ENCODE measurements at regions not wholly inside any gene's neighbourhood (a gene's known extent, or its start where the extent isn't known, plus 50 kb on each side); places are given as distances from the start of the nearest gene placed in this dataset.

DNA sequence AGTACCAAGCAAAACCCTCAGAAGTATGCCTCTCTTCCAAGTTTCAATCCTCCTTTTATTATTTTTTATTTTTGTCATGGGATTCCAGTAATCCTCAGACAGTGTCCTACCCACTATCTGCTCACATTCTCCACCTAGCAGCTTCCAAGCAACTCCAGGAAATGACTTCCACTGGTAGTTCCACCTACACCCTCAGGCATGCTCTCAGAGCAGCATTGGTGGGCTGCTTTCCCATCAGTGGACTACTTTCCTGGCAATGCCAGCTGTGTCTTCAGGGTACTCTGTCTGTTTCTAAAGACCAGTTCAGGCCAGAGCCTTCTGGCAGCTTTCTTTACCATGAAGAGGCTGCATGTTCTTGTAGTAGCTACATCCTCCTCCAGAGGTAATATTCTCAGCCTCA is 244.0 kb downstream of the HGF start (continued):
- TF ChIP-seq, protein P1, sequence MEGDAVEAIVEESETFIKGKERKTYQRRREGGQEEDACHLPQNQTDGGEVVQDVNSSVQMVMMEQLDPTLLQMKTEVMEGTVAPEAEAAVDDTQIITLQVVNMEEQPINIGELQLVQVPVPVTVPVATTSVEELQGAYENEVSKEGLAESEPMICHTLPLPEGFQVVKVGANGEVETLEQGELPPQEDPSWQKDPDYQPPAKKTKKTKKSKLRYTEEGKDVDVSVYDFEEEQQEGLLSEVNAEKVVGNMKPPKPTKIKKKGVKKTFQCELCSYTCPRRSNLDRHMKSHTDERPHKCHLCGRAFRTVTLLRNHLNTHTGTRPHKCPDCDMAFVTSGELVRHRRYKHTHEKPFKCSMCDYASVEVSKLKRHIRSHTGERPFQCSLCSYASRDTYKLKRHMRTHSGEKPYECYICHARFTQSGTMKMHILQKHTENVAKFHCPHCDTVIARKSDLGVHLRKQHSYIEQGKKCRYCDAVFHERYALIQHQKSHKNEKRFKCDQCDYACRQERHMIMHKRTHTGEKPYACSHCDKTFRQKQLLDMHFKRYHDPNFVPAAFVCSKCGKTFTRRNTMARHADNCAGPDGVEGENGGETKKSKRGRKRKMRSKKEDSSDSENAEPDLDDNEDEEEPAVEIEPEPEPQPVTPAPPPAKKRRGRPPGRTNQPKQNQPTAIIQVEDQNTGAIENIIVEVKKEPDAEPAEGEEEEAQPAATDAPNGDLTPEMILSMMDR (IDR thresholded peaks at IDR 0.05; ENCODE audit: low read depth, low read length, missing input control) = no peak
- no peak for TF ChIP-seq EGR1 (IDR thresholded peaks at IDR 0.05; ENCODE audit: low read depth in 2 of 2)
- no peak for TF ChIP-seq YY1 (IDR thresholded peaks at IDR 0.05)
- no peak for TF ChIP-seq HNF4A (conservative IDR thresholded peaks at IDR 0.05)
- no peak for TF ChIP-seq SP1 (IDR thresholded peaks at IDR 0.05)
- TF ChIP-seq NR2F2 (IDR thresholded peaks at IDR 0.05) = no peak
- no peak for TF ChIP-seq GABPA (IDR thresholded peaks at IDR 0.05 in 1 of 2, conservative IDR thresholded peaks at IDR 0.05 in 1 of 2)

DNA sequence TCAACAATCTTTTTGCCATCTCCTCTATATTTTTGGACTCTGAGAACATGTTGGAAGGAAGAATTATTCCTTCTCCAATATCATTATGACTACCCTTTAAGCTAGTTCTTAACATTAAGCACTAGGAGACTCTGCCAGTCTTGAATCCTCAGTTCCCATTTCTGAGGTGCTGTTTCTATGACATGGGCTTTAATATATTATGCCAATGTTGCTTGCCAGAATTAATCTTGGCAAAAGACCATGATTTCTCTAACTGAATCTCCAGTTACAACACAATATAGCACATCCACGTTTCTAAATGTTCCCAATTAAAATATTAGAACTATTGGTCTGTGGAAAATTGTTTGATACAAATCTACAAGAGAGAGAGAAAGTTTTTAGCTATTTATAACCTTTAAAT is 250.0 kb downstream of the HGF start:
- 31% methylated on average over 1 of the region's 1 CpG for WGBS
- DNase-seq (ENCODE audit: low spot score) = no peak

DNA sequence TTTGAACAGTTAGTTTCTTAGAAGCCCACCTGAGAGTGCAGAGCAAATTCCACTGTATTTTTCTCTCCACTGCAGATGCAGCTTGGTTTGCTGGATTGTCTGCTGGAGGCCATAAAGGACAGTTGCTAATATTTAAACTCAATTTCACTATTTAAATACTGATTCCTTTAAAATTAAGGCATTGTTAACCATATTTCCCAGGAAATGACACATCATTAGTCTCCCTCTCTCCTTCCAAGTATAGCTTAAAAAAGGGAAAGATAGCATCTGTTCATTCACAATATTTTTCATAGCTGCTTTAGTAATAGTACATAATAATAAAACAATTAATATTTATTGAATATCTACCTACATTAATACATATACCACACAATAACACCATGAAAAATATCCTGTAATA is 252.9 kb downstream of the HGF start:
- Histone ChIP-seq H3K4me3 (ENCODE audit: low read depth in 1 of 3, low read length in 3 of 3) (no peak overlapping the region), H3K27ac (ENCODE audit: low read depth in 1 of 2, low read length in 2 of 2) (no peak overlapping the region), H3K4me1 (ENCODE audit: control insufficient read depth in 4 of 4, insufficient read depth in 4 of 4, low read length in 3 of 4) (no peaks in the 10 kb centered on the region), H3K9ac (ENCODE audit: low read depth in 1 of 2, low read length in 2 of 2) (no peak overlapping the region), H3K9me3 (ENCODE audit: control insufficient read depth in 4 of 4, low read length in 3 of 4) (no peaks in the 10 kb centered on the region), H3K36me3 (ENCODE audit: control insufficient read depth in 4 of 4, insufficient read depth in 3 of 4, low read depth in 1 of 4, low read length in 3 of 4) (no peaks in the 10 kb centered on the region), H3K27me3 (ENCODE audit: control insufficient read depth in 4 of 4, insufficient read depth in 4 of 4, low read length in 3 of 4) (no peaks in the 10 kb centered on the region)
- no peak for DNase-seq (ENCODE audit: low spot score)
- TF ChIP-seq EGR1 (IDR thresholded peaks at IDR 0.05; ENCODE audit: low read depth in 2 of 2) (no peak), FOXA2 (IDR thresholded peaks at IDR 0.05) (no peak), SP1 (IDR thresholded peaks at IDR 0.05) (no peak), YY1 (IDR thresholded peaks at IDR 0.05) (no peak), HNF4G (IDR thresholded peaks at IDR 0.05) (no peak), RAD21 (IDR thresholded peaks at IDR 0.05) (no peak), TAF1 (conservative IDR thresholded peaks at IDR 0.05) (no peak)
- TF ChIP-seq, protein P2, sequence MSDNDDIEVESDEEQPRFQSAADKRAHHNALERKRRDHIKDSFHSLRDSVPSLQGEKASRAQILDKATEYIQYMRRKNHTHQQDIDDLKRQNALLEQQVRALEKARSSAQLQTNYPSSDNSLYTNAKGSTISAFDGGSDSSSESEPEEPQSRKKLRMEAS (IDR thresholded peaks at IDR 0.05) = no peak
- TF ChIP-seq, protein P3, sequence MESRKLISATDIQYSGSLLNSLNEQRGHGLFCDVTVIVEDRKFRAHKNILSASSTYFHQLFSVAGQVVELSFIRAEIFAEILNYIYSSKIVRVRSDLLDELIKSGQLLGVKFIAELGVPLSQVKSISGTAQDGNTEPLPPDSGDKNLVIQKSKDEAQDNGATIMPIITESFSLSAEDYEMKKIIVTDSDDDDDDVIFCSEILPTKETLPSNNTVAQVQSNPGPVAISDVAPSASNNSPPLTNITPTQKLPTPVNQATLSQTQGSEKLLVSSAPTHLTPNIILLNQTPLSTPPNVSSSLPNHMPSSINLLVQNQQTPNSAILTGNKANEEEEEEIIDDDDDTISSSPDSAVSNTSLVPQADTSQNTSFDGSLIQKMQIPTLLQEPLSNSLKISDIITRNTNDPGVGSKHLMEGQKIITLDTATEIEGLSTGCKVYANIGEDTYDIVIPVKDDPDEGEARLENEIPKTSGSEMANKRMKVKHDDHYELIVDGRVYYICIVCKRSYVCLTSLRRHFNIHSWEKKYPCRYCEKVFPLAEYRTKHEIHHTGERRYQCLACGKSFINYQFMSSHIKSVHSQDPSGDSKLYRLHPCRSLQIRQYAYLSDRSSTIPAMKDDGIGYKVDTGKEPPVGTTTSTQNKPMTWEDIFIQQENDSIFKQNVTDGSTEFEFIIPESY (IDR thresholded peaks at IDR 0.05) = no peak
- TF ChIP-seq, protein P1 (IDR thresholded peaks at IDR 0.05; ENCODE audit: low read depth, low read length, missing input control) = no peak

More for the DNA sequence above, 250.0 kb downstream of the HGF start:
- Histone ChIP-seq H3K9me3 (ENCODE audit: control insufficient read depth in 4 of 4, low read length in 3 of 4) (no peaks in the 10 kb centered on the region), H3K9ac (ENCODE audit: low read depth in 1 of 2, low read length in 2 of 2) (no peak overlapping the region), H3K4me1 (ENCODE audit: control insufficient read depth in 4 of 4, insufficient read depth in 4 of 4, low read length in 3 of 4) (no peaks in the 10 kb centered on the region), H3K36me3 (ENCODE audit: control insufficient read depth in 4 of 4, insufficient read depth in 3 of 4, low read depth in 1 of 4, low read length in 3 of 4) (no peaks in the 10 kb centered on the region), H3K4me3 (ENCODE audit: low read depth in 1 of 3, low read length in 3 of 3) (no peak overlapping the region), H3K27me3 (ENCODE audit: control insufficient read depth in 4 of 4, insufficient read depth in 4 of 4, low read length in 3 of 4) (no peaks in the 10 kb centered on the region), H3K27ac (ENCODE audit: low read depth in 1 of 2, low read length in 2 of 2) (no peak overlapping the region)
- TF ChIP-seq, protein P4, sequence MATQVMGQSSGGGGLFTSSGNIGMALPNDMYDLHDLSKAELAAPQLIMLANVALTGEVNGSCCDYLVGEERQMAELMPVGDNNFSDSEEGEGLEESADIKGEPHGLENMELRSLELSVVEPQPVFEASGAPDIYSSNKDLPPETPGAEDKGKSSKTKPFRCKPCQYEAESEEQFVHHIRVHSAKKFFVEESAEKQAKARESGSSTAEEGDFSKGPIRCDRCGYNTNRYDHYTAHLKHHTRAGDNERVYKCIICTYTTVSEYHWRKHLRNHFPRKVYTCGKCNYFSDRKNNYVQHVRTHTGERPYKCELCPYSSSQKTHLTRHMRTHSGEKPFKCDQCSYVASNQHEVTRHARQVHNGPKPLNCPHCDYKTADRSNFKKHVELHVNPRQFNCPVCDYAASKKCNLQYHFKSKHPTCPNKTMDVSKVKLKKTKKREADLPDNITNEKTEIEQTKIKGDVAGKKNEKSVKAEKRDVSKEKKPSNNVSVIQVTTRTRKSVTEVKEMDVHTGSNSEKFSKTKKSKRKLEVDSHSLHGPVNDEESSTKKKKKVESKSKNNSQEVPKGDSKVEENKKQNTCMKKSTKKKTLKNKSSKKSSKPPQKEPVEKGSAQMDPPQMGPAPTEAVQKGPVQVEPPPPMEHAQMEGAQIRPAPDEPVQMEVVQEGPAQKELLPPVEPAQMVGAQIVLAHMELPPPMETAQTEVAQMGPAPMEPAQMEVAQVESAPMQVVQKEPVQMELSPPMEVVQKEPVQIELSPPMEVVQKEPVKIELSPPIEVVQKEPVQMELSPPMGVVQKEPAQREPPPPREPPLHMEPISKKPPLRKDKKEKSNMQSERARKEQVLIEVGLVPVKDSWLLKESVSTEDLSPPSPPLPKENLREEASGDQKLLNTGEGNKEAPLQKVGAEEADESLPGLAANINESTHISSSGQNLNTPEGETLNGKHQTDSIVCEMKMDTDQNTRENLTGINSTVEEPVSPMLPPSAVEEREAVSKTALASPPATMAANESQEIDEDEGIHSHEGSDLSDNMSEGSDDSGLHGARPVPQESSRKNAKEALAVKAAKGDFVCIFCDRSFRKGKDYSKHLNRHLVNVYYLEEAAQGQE (IDR thresholded peaks at IDR 0.05) = no peak
- TF ChIP-seq, protein P2 (IDR thresholded peaks at IDR 0.05) = no peak
- TF ChIP-seq GABPA (IDR thresholded peaks at IDR 0.05 in 1 of 2, conservative IDR thresholded peaks at IDR 0.05 in 1 of 2) (no peak), YY1 (IDR thresholded peaks at IDR 0.05) (no peak)
- TF ChIP-seq, protein P5, sequence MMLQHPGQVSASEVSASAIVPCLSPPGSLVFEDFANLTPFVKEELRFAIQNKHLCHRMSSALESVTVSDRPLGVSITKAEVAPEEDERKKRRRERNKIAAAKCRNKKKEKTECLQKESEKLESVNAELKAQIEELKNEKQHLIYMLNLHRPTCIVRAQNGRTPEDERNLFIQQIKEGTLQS (IDR thresholded peaks at IDR 0.05) = no peak
